GM10266 (cell line): ENCODE measurements at regions not wholly inside any gene's neighbourhood (a gene's known extent, or its start where the extent isn't known, plus 50 kb on each side); places are given as distances from the start of the nearest gene placed in this dataset.

Source experiments
- DNase-seq: peaks from one replicate; pipeline ENCODE4 v3.0.0; 2012; ENCODE audit errors: extremely low spot score
- TF ChIP-seq, protein P1 (sequence below): IDR thresholded peaks from 2 replicates; pipeline ENCODE4 v1.5.1; 2012; ENCODE audit warnings: mild to moderate bottlenecking, low read depth; ENCODE audit not compliant: control insufficient read depth, insufficient read depth; ENCODE audit errors: missing control alignments

DNA sequence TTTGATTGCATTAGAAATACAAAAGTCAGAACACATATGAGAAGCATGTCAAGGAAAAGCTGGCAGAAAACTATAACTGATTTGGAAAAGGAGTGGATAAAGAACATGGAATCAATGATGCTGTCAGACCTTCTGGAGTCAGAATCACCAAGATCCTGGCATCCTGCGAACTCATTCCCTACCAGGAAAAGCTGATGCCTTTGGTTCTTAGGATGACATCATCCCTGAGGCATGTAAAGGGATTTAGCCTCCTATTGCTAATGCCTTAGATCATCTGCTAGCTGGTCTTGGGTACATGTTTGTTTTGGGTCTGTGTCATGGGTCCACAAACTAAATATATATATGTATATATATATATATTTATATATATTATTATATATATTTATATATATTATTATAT is 680.7 kb downstream of the EPHA4 start:
- TF ChIP-seq, protein P1, sequence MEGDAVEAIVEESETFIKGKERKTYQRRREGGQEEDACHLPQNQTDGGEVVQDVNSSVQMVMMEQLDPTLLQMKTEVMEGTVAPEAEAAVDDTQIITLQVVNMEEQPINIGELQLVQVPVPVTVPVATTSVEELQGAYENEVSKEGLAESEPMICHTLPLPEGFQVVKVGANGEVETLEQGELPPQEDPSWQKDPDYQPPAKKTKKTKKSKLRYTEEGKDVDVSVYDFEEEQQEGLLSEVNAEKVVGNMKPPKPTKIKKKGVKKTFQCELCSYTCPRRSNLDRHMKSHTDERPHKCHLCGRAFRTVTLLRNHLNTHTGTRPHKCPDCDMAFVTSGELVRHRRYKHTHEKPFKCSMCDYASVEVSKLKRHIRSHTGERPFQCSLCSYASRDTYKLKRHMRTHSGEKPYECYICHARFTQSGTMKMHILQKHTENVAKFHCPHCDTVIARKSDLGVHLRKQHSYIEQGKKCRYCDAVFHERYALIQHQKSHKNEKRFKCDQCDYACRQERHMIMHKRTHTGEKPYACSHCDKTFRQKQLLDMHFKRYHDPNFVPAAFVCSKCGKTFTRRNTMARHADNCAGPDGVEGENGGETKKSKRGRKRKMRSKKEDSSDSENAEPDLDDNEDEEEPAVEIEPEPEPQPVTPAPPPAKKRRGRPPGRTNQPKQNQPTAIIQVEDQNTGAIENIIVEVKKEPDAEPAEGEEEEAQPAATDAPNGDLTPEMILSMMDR = no peak
- DNase-seq = no peak

DNA sequence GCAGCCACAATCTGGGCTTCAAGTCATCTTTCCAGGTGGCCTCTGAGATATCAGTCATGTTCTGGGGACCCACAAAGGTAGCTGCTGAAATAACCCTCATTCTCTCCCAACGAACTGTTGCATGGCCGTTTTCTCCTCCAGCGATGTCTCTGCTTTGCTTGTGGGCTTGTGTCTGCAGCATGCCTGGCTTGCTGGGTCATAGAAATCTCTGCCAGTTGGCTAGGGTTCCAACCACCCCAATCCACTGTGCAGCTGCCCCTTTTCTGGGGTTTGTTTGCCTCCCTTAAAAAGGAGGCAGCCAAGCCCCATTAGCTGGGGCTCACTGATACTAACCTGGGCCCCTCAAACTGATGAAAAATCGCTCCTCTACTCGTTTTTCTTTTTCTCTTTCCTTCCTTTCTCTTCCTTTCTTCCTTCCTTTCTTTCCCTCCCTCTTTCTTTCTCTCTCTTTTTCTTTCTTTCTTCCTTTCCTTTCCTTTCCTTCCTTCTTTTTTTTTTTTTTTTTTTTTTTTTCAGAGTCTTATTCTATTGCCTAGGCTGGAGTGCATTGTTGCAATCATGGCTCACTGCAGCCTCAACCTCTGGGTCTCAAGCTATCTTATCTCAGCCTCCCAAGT is 680.0 kb downstream of the EPHA4 start:
- TF ChIP-seq, protein P1 = no peak
- DNase-seq = no peak

DNA sequence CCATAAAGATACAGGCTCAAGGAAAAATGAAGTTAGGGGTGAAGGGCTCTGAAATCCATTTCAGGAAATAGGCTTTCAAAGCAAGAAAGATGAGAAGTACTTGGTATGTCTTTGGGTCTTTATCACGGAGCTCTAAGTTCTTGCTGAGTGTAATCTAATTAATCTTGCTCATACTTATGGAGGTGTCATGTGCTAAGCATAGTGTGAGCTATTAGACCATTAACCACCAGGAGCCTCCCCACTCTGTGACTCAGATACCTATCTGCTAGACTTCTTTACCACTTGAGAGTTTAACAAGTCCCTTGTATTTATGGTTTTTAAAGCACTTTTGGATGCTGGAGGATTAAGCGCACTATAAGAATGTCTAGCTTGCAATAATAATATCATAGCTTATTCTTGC is 678.7 kb downstream of the EPHA4 start:
- TF ChIP-seq, protein P1 = no peak
- no peak for DNase-seq

DNA sequence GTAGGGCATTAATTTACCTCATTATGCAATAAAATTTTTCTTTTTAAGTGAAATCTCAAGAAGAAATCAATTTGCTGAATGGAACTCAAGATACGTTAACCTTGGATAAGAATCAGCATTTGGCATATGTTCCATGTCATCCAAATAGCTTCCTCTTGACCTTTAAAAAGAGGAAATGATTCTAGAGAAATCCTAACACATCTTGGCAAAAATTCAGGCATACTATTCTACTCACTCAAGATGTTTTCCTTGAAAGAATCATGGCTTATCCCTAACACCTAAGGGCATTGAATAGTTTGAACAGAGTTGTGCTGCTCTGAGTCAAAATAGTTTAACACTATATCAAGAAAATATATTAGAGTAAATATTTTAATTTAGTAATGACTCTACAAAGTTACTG is 678.0 kb downstream of the EPHA4 start:
- TF ChIP-seq, protein P1 = no peak
- no peak for DNase-seq

DNA sequence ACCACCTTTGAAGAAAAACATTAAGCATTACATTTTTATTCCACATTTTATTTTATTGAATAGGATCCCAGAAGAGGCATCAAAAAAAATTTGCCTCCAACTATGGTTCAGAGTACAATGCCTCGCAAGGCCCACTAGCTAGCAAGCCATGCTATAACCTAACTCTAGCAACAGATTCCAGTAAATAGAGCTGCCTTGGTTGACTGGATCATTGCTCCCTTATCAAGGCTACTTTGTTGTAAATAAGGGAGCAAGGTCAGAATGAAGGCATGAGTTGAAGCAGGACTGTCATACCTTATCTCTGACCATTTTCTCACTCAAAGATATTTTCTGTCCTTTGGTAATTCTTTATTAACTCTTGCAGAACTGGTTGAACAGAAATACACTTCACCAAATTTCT is 672.6 kb downstream of the EPHA4 start:
- DNase-seq = no peak
- TF ChIP-seq, protein P1 = no peak

DNA sequence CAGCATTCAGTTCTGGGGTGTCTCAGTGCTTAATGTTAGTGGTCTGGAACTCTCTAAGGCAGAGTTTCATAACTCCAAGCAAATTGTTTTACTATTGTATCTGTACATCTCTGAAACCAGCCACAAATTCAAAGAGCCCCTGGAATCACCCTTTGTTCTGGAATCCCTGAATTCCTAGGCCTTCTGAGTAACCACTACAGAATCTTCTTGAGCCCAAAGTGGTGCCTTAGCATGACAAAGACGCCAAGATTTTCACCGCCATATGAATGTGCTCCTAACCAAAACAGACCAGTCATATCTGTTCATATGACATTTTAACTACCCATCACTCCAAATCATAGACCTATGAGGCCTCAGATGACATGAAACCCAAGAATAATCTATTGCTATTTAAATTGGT is 668.1 kb downstream of the EPHA4 start:
- no peak for DNase-seq
- TF ChIP-seq, protein P1 = no peak

DNA sequence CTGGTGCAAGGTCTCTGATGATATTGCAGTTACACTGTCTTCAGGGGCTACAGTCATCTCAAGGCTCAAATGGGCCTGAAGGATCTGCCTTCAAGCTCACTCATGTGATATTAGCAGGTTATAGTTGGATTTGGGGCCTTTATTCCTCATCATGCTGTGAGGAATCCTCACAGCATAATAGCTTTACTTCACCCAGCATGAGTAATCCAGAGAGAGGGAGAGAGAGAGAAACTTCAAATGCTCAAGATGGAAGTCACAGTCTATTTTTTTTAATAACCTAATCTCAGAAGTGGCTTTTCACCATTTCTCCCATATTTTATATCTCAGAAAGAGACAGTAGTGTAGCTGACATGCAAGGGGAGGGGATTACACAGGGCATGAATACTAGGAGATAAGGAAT is 658.7 kb downstream of the EPHA4 start:
- TF ChIP-seq, protein P1 = no peak
- no peak for DNase-seq
